H9 (cell line): ENCODE measurements at regions not wholly inside any gene's neighbourhood (a gene's known extent, or its start where the extent isn't known, plus 50 kb on each side); places are given as distances from the start of the nearest gene placed in this dataset.

Experiments
- DNase-seq: peaks from one replicate; pipeline ENCODE4 v3.0.0-alpha.2; 2017
- H2AFZ ChIP-seq: one replicate; pipeline ENCODE4 v1.6.1; 2013; ENCODE audit warnings: mild to moderate bottlenecking, low read length, control low read depth, moderate library complexity
- H2AK5ac ChIP-seq: 2 replicates; pipeline ENCODE4 v1.6.1; 2013; ENCODE audit warnings: low read length, control low read depth, mixed read lengths; ENCODE audit not compliant: insufficient read length
- H2BK120ac ChIP-seq: one replicate; pipeline ENCODE4 v1.6.1; 2013; ENCODE audit warnings: low read depth, mild to moderate bottlenecking, low read length, control low read depth, inconsistent platforms; ENCODE audit not compliant: poor library complexity, severe bottlenecking
- H2BK12ac ChIP-seq: 2 replicates; pipeline ENCODE4 v1.6.1; 2013; ENCODE audit warnings: low read length, control low read depth, mixed read lengths, low read depth; ENCODE audit not compliant: insufficient read length
- H2BK15ac ChIP-seq: 2 replicates; pipeline ENCODE4 v1.6.1; 2013; ENCODE audit warnings: low read depth, low read length, control low read depth
- H2BK20ac ChIP-seq: one replicate; pipeline ENCODE4 v1.6.1; 2013; ENCODE audit warnings: low read depth, mild to moderate bottlenecking, low read length, control low read depth, inconsistent platforms; ENCODE audit not compliant: poor library complexity, severe bottlenecking
- H2BK5ac ChIP-seq: 2 replicates; pipeline ENCODE4 v1.6.1; 2013; ENCODE audit warnings: low read length, control low read depth, mixed read lengths; ENCODE audit not compliant: insufficient read length
- H3K14ac ChIP-seq: 2 replicates; pipeline ENCODE4 v1.6.1; 2013; ENCODE audit warnings: low read length, control low read depth; ENCODE audit not compliant: insufficient read depth
- H3K18ac ChIP-seq: 2 replicates; pipeline ENCODE4 v1.6.1; 2013; ENCODE audit warnings: low read depth, mild to moderate bottlenecking, mixed read lengths, low read length, control low read depth; ENCODE audit not compliant: insufficient read length
- H3K23ac ChIP-seq: 2 replicates; pipeline ENCODE4 v1.6.1; 2013; ENCODE audit warnings: low read length, control low read depth, mixed read lengths, low read depth; ENCODE audit not compliant: insufficient read length
- H3K23me2 ChIP-seq: 2 replicates; pipeline ENCODE4 v1.6.1; 2013; ENCODE audit warnings: low read depth, mild to moderate bottlenecking, mixed read lengths, low read length, control low read depth; ENCODE audit not compliant: insufficient read length, poor library complexity, severe bottlenecking
- H3K27ac ChIP-seq: 2 replicates; pipeline ENCODE4 v1.5.1; 2013; ENCODE audit warnings: low read length, control low read depth, mixed read lengths, low read depth; ENCODE audit not compliant: insufficient read length
- H3K27me3 ChIP-seq: 2 replicates; pipeline ENCODE4 v1.6.1; 2013; ENCODE audit warnings: low read length, control low read depth, inconsistent platforms; ENCODE audit not compliant: insufficient read depth
- H3K4ac ChIP-seq: 2 replicates; pipeline ENCODE4 v1.6.1; 2013; ENCODE audit warnings: low read depth, mild to moderate bottlenecking, control low read depth, inconsistent platforms, low read length, moderate library complexity
- H3K4me1 ChIP-seq: 2 replicates; pipeline ENCODE4 v1.6.1; 2013; ENCODE audit warnings: low read length, control low read depth, inconsistent platforms; ENCODE audit not compliant: insufficient read depth
- H3K4me2 ChIP-seq: 2 replicates; pipeline ENCODE4 v1.6.1; 2013; ENCODE audit warnings: low read length, control low read depth, mixed read lengths; ENCODE audit not compliant: insufficient read length, insufficient read depth
- H3K56ac ChIP-seq: 2 replicates; pipeline ENCODE4 v1.6.1; 2013; ENCODE audit warnings: low read depth, mild to moderate bottlenecking, mixed read lengths, low read length, control low read depth; ENCODE audit not compliant: insufficient read length
- H3K79me1 ChIP-seq: 2 replicates; pipeline ENCODE4 v1.6.1; 2013; ENCODE audit warnings: low read depth, mild to moderate bottlenecking, moderate library complexity, low read length, control low read depth, inconsistent platforms; ENCODE audit not compliant: insufficient read depth, poor library complexity, severe bottlenecking
- H3K79me2 ChIP-seq: 2 replicates; pipeline ENCODE4 v1.6.1; 2013; ENCODE audit warnings: low read length, control low read depth, inconsistent platforms; ENCODE audit not compliant: insufficient read depth
- H3K9ac ChIP-seq: 2 replicates; pipeline ENCODE4 v1.6.1; 2013; ENCODE audit warnings: low read length, control low read depth, mixed read lengths; ENCODE audit not compliant: insufficient read length; ENCODE audit errors: extremely low read depth
- H3K9me3 ChIP-seq: one replicate; pipeline ENCODE4 v1.6.1; 2013; ENCODE audit warnings: low read depth, low read length, inconsistent platforms; ENCODE audit not compliant: control insufficient read depth
- H3T11ph ChIP-seq: one replicate; pipeline ENCODE4 v1.6.1; 2013; ENCODE audit warnings: mild to moderate bottlenecking, low read length, control low read depth, inconsistent platforms
- H4K20me1 ChIP-seq: one replicate; pipeline ENCODE4 v1.6.1; 2013; ENCODE audit not compliant: control insufficient read depth, insufficient read length, insufficient read depth
- H4K5ac ChIP-seq: 2 replicates; pipeline ENCODE4 v1.6.1; 2013; ENCODE audit warnings: low read depth, mild to moderate bottlenecking, mixed read lengths, low read length, control low read depth; ENCODE audit not compliant: insufficient read length
- H4K8ac ChIP-seq: replicated peaks from 2 replicates; pipeline ENCODE4 v1.6.1; 2013; ENCODE audit warnings: low read length, control low read depth, mixed read lengths, low read depth; ENCODE audit not compliant: insufficient read length
- H4K91ac ChIP-seq: 2 replicates; pipeline ENCODE4 v1.6.1; 2013; ENCODE audit warnings: low read depth, mild to moderate bottlenecking, moderate library complexity, mixed read lengths, low read length, control low read depth; ENCODE audit not compliant: insufficient read length
- H3K27ac Mint-ChIP-seq, 3 experiments: 2 replicates in 2 of 3; 3 replicates in 1 of 3; pipeline ENCODE4 v1.8.0; 2020 to 2021; ENCODE audit warnings: mixed read lengths in 3 of 3, mild to moderate bottlenecking in 1 of 3, moderate library complexity in 1 of 3
- H3K27me3 Mint-ChIP-seq: 2 replicates; pipeline ENCODE4 v1.8.0; 2021; ENCODE audit warnings: low read depth, mild to moderate bottlenecking, moderate library complexity, mixed read lengths
- H3K36me3 Mint-ChIP-seq, 3 experiments: 2 replicates in 2 of 3; 3 replicates in 1 of 3; pipeline ENCODE4 v1.8.0; 2020 to 2021; ENCODE audit warnings: low read depth in 3 of 3, mixed read lengths in 3 of 3; ENCODE audit not compliant: insufficient read depth in 1 of 3
- H3K4me1 Mint-ChIP-seq, 2 experiments: 2 replicates each; pipeline ENCODE4 v1.8.0; 2020; ENCODE audit warnings: mixed read lengths in 2 of 2
- H3K4me3 Mint-ChIP-seq, 2 experiments: 2 replicates in 1 of 2; 3 replicates in 1 of 2; pipeline ENCODE4 v1.8.0; 2020 to 2021; ENCODE audit warnings: mild to moderate bottlenecking in 2 of 2, mixed read lengths in 2 of 2, moderate library complexity in 1 of 2
- H3K9me3 Mint-ChIP-seq, 2 experiments: 2 replicates in 1 of 2; 3 replicates in 1 of 2; pipeline ENCODE4 v1.8.0; 2020; ENCODE audit warnings: mild to moderate bottlenecking in 2 of 2, mixed read lengths in 2 of 2, moderate library complexity in 1 of 2
- CTCF ChIP-seq: fragments of 200-600 bp; sonication (generic); conservative IDR thresholded peaks from 3 replicates; pipeline ENCODE4 v1.8.0; 2021; ENCODE audit warnings: antibody characterized with exemption, mild to moderate bottlenecking
- WGBS: extraction: QIAGEN DNeasy Blood & Tissue Kit; methylation state at CpG from one replicate; pipeline ENCODE4 v1.1.7; 2013; ENCODE audit warnings: missing lambda C conversion rate, low lambda C conversion rate, mixed read lengths; ENCODE audit not compliant: insufficient read length; ENCODE audit errors: extremely low coverage; 5-methylcytosine and 5-hydroxymethylcytosine counted together

- Mint-ChIP-seq H3K27ac (no peak overlapping the region), H3K4me1 (no peaks in the 10 kb centered on the region), H3K4me3 (no peak overlapping the region), H3K27me3 (0 out of 2 replicates have a peak, but pooled peaks cover under 1% of the 10 kb centered on the region), H3K36me3 (no peaks in the 10 kb centered on the region), H3K9me3 (no peaks in the 10 kb centered on the region)
- Histone ChIP-seq H4K91ac (no peak overlapping the region), H4K20me1 (no peaks in the 10 kb centered on the region), H2AK5ac (no peak overlapping the region), H3K18ac (no peak overlapping the region), H3K9me3 (no peaks in the 10 kb centered on the region), H3K4me2 (no peak overlapping the region), H3K4me1 (no peaks in the 10 kb centered on the region), H2BK20ac (no peak overlapping the region), H2BK12ac (no peak overlapping the region), H3K56ac (no peak overlapping the region), H3K23me2 (no peaks in the 10 kb centered on the region), H4K8ac (no peak overlapping the region), H2BK120ac (no peak overlapping the region), H4K5ac (no peak overlapping the region), H2BK15ac (no peak overlapping the region), H3T11ph (no peak overlapping the region), H3K23ac (no peak overlapping the region), H2BK5ac (no peak overlapping the region), H3K4ac (no peak overlapping the region), H3K14ac (no peak overlapping the region), H2AFZ (no peak overlapping the region), H3K79me2 (no peaks in the 10 kb centered on the region), H3K27me3 (no peaks in the 10 kb centered on the region), H3K79me1 (no peaks in the 10 kb centered on the region), H3K27ac (no peak overlapping the region), H3K9ac (no peak overlapping the region)
- whole genome bisulfite sequencing, result no CpG with 5 or more reads among the region's 2 CpGs
- no peak for TF ChIP-seq CTCF
- no peak for DNase-seq
Observed at GRCh38 chr18:78425019-78425412, 554.6 kb upstream of the SALL3 start.
